ENCODE measurements at regions not wholly inside any gene's neighbourhood (a gene's known extent, or its start where the extent isn't known, plus 50 kb on each side); places are given as distances from the start of the nearest gene placed in this dataset.

GRCh38 chr1:10934150-10934818, 78.2 kb upstream of the TARDBP start:
- TF ChIP-seq HDAC2 (IDR thresholded peaks at IDR 0.05) (no peak), MAFK (IDR thresholded peaks at IDR 0.05; ENCODE audit: partially characterized antibody) (no peak), MAX (IDR thresholded peaks at IDR 0.05) (no peak), ESRRA (IDR thresholded peaks at IDR 0.05; ENCODE audit: borderline replicate concordance, low read length) (no peak), RAD21 (conservative IDR thresholded peaks at IDR 0.05 in 1 of 2, IDR thresholded peaks at IDR 0.05 in 1 of 2) (no peak), EP300 (IDR thresholded peaks at IDR 0.05) (no peak), CTCF (IDR thresholded peaks at IDR 0.05) (no peak), POLR2A (IDR thresholded peaks at IDR 0.05; ENCODE audit: low read length) (no peak), MYC (IDR thresholded peaks at IDR 0.05; ENCODE audit: borderline replicate concordance, low read length) (no peak), CHD2 (IDR thresholded peaks at IDR 0.05; ENCODE audit: low read length, partially characterized antibody) (no peak), SREBF2 (IDR thresholded peaks at IDR 0.05) (no peak)
- TF ChIP-seq, protein P1, sequence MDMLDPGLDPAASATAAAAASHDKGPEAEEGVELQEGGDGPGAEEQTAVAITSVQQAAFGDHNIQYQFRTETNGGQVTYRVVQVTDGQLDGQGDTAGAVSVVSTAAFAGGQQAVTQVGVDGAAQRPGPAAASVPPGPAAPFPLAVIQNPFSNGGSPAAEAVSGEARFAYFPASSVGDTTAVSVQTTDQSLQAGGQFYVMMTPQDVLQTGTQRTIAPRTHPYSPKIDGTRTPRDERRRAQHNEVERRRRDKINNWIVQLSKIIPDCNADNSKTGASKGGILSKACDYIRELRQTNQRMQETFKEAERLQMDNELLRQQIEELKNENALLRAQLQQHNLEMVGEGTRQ (IDR thresholded peaks at IDR 0.05) = no peak
